GM12873 (cell line): ENCODE measurements at regions not wholly inside any gene's neighbourhood (a gene's known extent, or its start where the extent isn't known, plus 50 kb on each side); places are given as distances from the start of the nearest gene placed in this dataset.

Experiments
- TF ChIP-seq, protein P1 (sequence below): IDR thresholded peaks from 2 replicates; pipeline ENCODE4 v1.5.1; 2012; ENCODE audit warnings: low read depth, mild to moderate bottlenecking, moderate library complexity, low read length, control low read depth; ENCODE audit not compliant: insufficient read depth; ENCODE audit errors: missing control alignments

DNA sequence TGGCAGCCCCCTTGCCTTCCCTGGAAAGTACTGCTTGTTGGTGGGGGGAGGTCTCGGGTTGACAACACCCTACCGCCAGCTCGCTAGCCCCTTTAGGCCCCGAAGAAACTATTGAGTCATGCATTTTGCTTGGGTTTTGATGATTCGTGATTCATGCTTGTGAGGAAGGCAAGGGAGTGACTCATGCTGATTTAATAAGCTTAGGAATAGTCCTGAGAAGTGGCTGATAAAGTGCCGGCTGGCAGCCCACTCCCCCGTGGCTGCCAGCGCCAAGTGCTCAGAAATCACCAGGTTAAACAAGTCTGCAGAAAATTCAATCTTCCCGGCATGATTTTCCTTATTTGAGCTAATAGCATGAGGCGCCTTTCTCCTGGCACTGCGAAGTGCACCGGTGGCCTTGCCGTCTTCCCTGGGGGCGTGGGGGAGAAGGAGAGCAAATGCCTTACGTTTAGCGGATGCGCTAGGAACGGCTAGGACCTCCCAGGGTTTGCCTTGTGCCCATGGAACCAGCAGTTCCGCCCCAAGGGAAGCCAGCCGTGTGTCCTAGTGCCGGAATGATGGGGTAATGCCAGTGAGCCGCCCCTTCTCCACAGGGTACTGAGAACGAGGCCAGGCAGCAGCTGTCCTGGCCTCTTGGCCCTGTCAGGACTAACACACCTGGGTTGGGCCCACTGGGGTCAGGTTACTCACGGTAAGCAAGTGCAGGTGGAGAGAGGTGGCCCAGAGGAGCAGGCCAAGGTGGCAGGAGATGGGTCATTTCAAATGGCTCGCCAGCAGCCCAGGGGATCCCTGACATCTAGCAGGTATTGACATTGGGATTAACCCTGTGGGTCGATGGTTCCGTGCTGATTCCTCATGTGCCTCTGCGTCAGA, 151.9 kb downstream of the MACROH2A1 start:
- TF ChIP-seq, protein P1, sequence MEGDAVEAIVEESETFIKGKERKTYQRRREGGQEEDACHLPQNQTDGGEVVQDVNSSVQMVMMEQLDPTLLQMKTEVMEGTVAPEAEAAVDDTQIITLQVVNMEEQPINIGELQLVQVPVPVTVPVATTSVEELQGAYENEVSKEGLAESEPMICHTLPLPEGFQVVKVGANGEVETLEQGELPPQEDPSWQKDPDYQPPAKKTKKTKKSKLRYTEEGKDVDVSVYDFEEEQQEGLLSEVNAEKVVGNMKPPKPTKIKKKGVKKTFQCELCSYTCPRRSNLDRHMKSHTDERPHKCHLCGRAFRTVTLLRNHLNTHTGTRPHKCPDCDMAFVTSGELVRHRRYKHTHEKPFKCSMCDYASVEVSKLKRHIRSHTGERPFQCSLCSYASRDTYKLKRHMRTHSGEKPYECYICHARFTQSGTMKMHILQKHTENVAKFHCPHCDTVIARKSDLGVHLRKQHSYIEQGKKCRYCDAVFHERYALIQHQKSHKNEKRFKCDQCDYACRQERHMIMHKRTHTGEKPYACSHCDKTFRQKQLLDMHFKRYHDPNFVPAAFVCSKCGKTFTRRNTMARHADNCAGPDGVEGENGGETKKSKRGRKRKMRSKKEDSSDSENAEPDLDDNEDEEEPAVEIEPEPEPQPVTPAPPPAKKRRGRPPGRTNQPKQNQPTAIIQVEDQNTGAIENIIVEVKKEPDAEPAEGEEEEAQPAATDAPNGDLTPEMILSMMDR, result no peak

DNA sequence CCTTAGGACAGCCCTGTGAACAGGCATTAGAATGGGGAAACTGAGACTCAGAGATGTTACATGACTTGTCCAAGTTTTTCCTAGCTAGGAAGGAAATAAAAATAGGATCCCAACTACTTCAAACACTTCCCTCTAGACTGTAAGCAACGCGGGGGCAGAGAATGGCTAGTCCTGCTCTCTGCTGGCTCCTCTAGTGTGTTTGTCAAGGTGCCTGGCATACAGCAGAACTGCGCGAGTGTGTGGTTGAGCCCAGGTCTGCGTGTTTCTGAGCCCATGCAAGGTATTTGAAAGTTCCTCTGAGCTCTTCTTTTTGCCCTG, 152.5 kb downstream of the MACROH2A1 start:
- TF ChIP-seq, protein P1, result no peak

DNA sequence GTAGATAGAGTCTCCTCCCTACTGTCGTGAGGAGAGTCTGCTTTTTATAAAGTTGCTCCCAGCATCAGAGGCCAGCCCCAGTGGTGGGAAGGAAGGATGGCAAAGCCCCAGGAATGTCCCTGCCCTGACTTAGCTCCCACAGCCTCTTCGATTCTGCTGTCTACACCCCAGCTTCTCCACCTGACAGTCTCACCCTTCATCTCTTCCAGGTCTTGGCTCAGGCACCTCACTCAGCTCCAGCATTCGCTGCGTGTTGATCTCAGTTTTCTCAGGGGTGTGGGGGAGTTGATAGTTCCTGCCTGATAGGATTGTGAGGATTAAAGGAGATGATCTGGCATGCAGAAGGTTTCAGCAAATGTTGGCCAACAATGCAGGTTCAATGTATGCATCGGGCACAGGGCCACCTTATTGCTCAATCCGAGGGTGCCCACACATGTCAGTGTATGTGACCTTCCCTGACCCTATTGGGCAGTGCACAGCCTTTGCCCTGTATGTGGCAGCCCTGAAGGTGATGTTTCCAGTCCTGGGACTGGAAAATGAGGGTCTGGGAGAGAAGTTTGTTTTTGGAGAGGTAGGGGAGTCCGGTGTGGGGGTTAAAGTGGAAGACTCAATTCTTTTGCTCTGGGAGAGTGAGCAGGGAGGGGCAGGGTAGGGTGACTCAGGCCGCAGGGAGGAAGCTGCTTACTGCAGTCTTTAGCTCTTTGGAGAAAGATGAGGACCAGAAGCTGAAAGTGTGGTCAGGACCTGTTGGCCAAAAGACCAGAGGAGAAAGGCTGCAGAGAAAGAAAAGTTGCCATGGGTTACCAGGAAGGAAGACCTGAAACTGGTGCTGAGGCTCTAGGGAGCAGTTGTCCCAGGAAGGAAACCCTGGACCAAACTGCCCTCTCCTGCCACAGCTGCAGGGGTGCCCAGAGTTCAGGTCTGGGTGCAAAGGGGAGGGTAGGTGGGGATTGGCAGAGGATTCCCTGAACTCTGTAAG, 153.2 kb downstream of the MACROH2A1 start:
- TF ChIP-seq, protein P1, result no peak

DNA sequence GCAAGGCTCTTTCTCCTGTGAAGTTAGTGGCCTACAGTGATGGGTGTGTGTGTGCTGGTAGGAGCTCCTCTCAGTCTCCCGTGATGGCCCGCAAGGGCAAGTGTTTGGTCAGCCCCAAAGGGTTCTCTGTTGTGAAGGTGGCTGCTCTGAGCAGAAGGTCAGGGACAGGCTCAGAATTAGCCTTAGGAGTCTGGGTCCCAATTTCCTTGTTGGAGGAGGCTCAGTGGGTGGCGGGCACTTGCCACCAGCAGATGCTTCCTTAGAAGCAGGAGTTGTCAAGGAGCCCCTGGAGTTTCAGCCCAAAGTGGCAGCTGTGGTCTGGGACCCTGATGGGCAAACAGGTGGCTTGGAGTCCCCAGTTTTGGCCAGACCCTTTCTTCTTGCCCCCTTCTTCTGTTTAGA, 154.4 kb downstream of the MACROH2A1 start:
- TF ChIP-seq, protein P1, result no peak

DNA sequence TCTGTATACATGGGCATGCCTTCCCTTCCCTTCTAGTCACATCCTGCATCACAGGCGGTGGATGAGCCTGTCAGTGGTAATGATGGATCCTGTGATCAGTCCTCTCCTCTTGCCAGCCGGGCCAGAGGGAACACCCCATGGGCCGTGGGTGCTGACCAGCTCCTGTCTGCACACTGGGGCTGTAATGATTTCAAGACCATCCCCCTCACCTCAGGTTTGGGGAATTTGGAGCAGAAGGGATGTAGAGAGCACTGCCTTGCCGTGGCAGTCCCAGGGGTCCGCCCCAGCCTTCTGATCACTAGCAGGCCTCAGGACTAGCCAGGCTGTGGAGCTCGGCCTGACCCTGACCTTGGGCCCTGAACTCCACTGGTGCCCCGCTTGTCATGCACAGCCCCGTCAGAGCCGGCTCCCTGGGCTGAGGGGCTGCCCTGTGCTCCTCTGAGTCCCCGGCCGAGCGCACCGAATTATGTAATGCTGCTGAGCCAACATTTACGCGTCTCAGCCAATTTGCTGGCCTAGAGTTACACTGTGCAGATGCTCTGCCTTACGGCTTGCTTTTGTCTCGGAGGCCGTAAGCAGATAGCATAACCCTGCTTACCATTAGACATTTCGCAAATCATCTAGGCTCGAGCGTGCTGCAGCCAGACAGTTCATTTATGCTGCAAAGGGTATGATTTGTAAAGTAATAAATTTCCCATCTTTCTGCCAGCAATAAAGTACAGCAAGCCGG, 155.3 kb downstream of the MACROH2A1 start:
- TF ChIP-seq, protein P1, result no peak

DNA sequence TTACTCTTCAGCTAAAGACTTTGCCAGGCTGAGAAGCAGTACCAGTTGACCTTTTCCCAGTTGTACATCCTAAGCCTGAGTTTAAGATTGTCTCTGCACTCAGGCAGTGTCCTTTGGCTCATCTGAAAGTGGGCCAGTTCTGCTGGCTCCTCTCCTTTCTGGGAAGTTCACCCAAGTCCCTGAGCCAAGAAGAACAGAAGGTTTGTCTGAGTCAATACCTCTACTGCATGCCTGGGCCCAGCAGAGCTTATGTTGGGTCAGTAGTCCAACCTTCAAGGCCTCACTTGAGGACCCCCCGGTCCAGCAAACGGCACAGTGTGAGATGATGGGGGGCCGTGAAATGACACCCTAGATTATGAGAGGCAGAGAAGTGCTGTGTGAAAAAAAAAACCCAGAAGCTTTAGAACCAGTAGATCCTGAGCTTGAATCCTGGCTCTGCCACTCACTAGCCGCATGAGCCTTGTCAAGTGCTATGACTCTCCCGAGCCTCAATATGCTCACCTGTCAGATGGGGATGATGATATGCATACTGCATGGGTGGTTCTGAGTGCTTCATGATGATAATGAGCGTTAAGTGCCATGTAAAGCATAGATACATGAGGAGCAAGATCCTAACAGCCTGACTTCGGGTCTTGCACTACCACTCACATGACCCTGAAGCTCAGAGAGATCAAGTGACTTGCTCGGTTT, 156.0 kb downstream of the MACROH2A1 start:
- TF ChIP-seq, protein P1, result no peak
